Loucy (cell line): ENCODE measurements at regions not wholly inside any gene's neighbourhood (a gene's known extent, or its start where the extent isn't known, plus 50 kb on each side); places are given as distances from the start of the nearest gene placed in this dataset.

Experiments
- H2AFZ ChIP-seq: fragments of 200-600 bp; sonication (generic); 2 replicates; pipeline ENCODE4 v1.6.0; 2016; ENCODE audit warnings: antibody characterized with exemption, mild to moderate bottlenecking, low read length, moderate library complexity
- H3F3A ChIP-seq: fragments of 200-600 bp; 2 replicates; pipeline ENCODE4 v1.6.0; 2016; ENCODE audit warnings: antibody characterized with exemption, low read depth, mild to moderate bottlenecking
- H3K27me3 ChIP-seq: fragments of 200-600 bp; sonication (generic); 2 replicates; pipeline ENCODE4 v1.6.1; 2014; ENCODE audit warnings: low read length, mild to moderate bottlenecking; ENCODE audit not compliant: insufficient read depth, poor library complexity, severe bottlenecking
- H3K36me3 ChIP-seq: fragments of 200-600 bp; sonication (generic); 2 replicates; pipeline ENCODE4 v1.6.1; 2016; ENCODE audit warnings: low read length; ENCODE audit not compliant: insufficient read depth
- H3K4me1 ChIP-seq: fragments of 200-600 bp; sonication (generic); 2 replicates; pipeline ENCODE4 v1.5.1; 2014; ENCODE audit warnings: low read length, mild to moderate bottlenecking; ENCODE audit not compliant: insufficient read depth, poor library complexity, severe bottlenecking
- H3K4me2 ChIP-seq: fragments of 200-600 bp; sonication (generic); 2 replicates; pipeline ENCODE4 v1.6.0; 2014; ENCODE audit warnings: antibody characterized with exemption, low read length, low read depth, mild to moderate bottlenecking; ENCODE audit not compliant: poor library complexity, severe bottlenecking
- H3K4me3 ChIP-seq: fragments of 200-600 bp; sonication (generic); 2 replicates; pipeline ENCODE4 v1.5.1; 2014; ENCODE audit warnings: low read length, mild to moderate bottlenecking, mixed read lengths; ENCODE audit not compliant: poor library complexity, severe bottlenecking
- H3K79me2 ChIP-seq: fragments of 200-600 bp; sonication (generic); 2 replicates; pipeline ENCODE4 v1.6.1; 2014; ENCODE audit warnings: low read length; ENCODE audit not compliant: insufficient read depth
- H3K9ac ChIP-seq: fragments of 200-600 bp; sonication (generic); 2 replicates; pipeline ENCODE4 v1.6.0; 2014; ENCODE audit warnings: mild to moderate bottlenecking, low read depth, low read length, moderate library complexity; ENCODE audit not compliant: poor library complexity, severe bottlenecking
- H3K9me2 ChIP-seq: fragments of 200-600 bp; sonication (generic); replicated peaks from 2 replicates; pipeline ENCODE4 v1.6.1; 2016; ENCODE audit warnings: low read depth, low read length, mixed read lengths
- H3K9me3 ChIP-seq: fragments of 200-600 bp; sonication (generic); 2 replicates; pipeline ENCODE4 v1.6.1; 2014; ENCODE audit warnings: mild to moderate bottlenecking, antibody characterized with exemption, low read length, low read depth; ENCODE audit not compliant: insufficient read depth
- H4K20me1 ChIP-seq: fragments of 200-600 bp; sonication (generic); 2 replicates; pipeline ENCODE4 v1.6.0; 2014; ENCODE audit warnings: antibody characterized with exemption, low read length, mild to moderate bottlenecking; ENCODE audit not compliant: insufficient read depth, poor library complexity, severe bottlenecking
- EZH2phosphoT487 ChIP-seq: fragments of 200-600 bp; IDR thresholded peaks from 2 replicates; pipeline ENCODE4 v1.6.1; 2018; ENCODE audit warnings: antibody characterized with exemption, mild to moderate bottlenecking, moderate library complexity, borderline replicate concordance
- TF ChIP-seq, protein P1 (sequence below): fragments of 200-600 bp; sonication (generic); conservative IDR thresholded peaks from 2 replicates; pipeline ENCODE4 v1.5.1; 2014; ENCODE audit warnings: mild to moderate bottlenecking, antibody characterized with exemption, low read length

DNA sequence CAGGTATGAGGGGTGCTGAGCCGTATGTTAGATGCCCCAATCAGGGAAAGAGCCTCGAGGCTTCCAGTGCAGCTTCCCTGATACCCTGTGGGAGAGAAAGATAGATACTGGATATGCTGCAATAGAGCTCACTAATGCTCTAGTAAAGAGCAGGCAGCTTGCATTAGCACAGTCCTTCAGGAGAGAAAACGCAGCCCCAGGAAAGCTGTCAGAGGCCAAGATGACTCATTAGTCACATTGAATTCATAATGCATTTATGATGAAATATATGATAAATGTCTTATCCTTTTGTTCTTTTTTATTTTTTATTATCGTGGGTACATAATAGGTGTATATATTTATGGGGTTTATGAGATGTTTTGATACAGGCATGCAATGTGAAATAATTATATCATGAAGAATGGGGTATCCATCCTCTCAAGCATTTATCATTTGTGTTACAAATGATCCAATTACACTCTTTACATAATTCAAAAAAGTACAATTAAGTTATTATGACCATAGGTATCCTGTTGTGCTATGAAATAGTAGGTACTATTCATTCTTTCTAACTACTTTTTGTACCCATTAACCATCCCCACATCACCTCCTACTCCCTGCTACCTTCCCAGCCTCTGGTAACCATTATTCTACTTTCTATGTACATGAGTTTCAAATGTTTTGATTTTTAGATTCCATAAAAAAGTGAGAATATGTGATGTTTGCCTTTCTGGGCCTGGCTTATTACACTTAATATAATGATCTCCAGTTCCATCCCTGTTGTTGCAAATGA, 94.5 kb upstream of the TOP3B start:
- H3K9me3 ChIP-seq, result no peaks in the 10 kb centered on the region
- H2AFZ ChIP-seq, result no peak overlapping the region
- H3K4me2 ChIP-seq, result no peak overlapping the region
- H3K4me3 ChIP-seq, result no peak overlapping the region
- no peaks in the 10 kb centered on the region for H3F3A ChIP-seq
- no peaks in the 10 kb centered on the region for H3K36me3 ChIP-seq
- H3K4me1 ChIP-seq, result no peaks in the 10 kb centered on the region
- no peaks in the 10 kb centered on the region for H3K9me2 ChIP-seq
- H4K20me1 ChIP-seq, result no peaks in the 10 kb centered on the region
- no peak overlapping the region for H3K9ac ChIP-seq
- no peaks in the 10 kb centered on the region for H3K79me2 ChIP-seq
- no peaks in the 10 kb centered on the region for H3K27me3 ChIP-seq
- no peak for TF ChIP-seq EZH2phosphoT487
- TF ChIP-seq, protein P1, sequence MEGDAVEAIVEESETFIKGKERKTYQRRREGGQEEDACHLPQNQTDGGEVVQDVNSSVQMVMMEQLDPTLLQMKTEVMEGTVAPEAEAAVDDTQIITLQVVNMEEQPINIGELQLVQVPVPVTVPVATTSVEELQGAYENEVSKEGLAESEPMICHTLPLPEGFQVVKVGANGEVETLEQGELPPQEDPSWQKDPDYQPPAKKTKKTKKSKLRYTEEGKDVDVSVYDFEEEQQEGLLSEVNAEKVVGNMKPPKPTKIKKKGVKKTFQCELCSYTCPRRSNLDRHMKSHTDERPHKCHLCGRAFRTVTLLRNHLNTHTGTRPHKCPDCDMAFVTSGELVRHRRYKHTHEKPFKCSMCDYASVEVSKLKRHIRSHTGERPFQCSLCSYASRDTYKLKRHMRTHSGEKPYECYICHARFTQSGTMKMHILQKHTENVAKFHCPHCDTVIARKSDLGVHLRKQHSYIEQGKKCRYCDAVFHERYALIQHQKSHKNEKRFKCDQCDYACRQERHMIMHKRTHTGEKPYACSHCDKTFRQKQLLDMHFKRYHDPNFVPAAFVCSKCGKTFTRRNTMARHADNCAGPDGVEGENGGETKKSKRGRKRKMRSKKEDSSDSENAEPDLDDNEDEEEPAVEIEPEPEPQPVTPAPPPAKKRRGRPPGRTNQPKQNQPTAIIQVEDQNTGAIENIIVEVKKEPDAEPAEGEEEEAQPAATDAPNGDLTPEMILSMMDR, result no peak

- TF ChIP-seq EZH2phosphoT487, result no peak
- TF ChIP-seq, protein P1, result no peak
- H3K4me3 ChIP-seq, result no peak overlapping the region
- H3K9me2 ChIP-seq, result no peaks in the 10 kb centered on the region
- no peaks in the 10 kb centered on the region for H4K20me1 ChIP-seq
- no peaks in the 10 kb centered on the region for H3K79me2 ChIP-seq
- H3K36me3 ChIP-seq, result no peaks in the 10 kb centered on the region
- H3K9ac ChIP-seq, result no peak overlapping the region
- H3K9me3 ChIP-seq, result no peaks in the 10 kb centered on the region
- no peak overlapping the region for H2AFZ ChIP-seq
- H3K4me2 ChIP-seq, result no peak overlapping the region
- no peaks in the 10 kb centered on the region for H3K4me1 ChIP-seq
- H3K27me3 ChIP-seq, result no peaks in the 10 kb centered on the region
- H3F3A ChIP-seq, result no peaks in the 10 kb centered on the region
These were observed 93.8 kb upstream of the TOP3B start for GRCh38 chr22:22076361-22076760.

- Histone ChIP-seq H3K9me2 (no peaks in the 10 kb centered on the region), H3K79me2 (no peaks in the 10 kb centered on the region), H3K27me3 (no peaks in the 10 kb centered on the region), H4K20me1 (no peaks in the 10 kb centered on the region), H3K4me1 (no peaks in the 10 kb centered on the region), H3F3A (no peaks in the 10 kb centered on the region), H3K9ac (no peak overlapping the region), H3K36me3 (no peaks in the 10 kb centered on the region), H3K9me3 (no peaks in the 10 kb centered on the region), H3K4me3 (no peak overlapping the region), H3K4me2 (no peak overlapping the region), H2AFZ (no peak overlapping the region)
- TF ChIP-seq, protein P1, result no peak
- TF ChIP-seq EZH2phosphoT487, result no peak
These were observed 93.0 kb upstream of the TOP3B start for GRCh38 chr22:22075382-22076163.
